ENCODE measurements at regions not wholly inside any gene's neighbourhood (a gene's known extent, or its start where the extent isn't known, plus 50 kb on each side); places are given as distances from the start of the nearest gene placed in this dataset.

GRCh38 chr14:100424504-100425428 lies 101.6 kb downstream of the SLC25A47 start:
- TF ChIP-seq CTCF (IDR thresholded peaks at IDR 0.05) = no peak
- no peak for DNase-seq
- H3K4me1 Mint-ChIP-seq = peaks cover 49% of the 10 kb centered on the region
- no peaks in the 10 kb centered on the region for H3K36me3 Mint-ChIP-seq (ENCODE audit: low read depth)
- no peaks in the 10 kb centered on the region for H3K9me3 Mint-ChIP-seq
- no peak overlapping the region for H3K4me3 Mint-ChIP-seq
- no peak overlapping the region for H3K27ac Mint-ChIP-seq
- H3K27me3 Mint-ChIP-seq (ENCODE audit: low read depth, poor library complexity) = peaks cover 7% of the 10 kb centered on the region

DNA sequence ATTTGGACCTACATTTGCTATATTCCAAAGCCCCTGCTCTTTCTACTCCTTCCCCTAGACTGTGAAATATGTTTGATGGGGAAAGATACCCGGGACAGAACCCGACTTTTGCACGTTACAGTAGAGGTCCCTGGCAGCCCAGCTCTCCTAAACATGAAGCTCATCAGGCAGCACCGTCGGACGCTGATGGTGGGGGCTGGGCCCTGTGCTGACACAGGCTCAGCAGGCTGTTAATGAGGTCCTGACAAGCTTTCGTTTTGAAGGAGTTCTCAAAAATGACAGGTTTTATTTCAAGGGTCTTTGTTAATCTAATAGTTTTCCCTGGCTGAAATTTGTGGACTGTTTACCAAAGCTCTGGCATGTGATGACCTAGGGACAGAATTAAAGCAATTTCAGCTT lies 102.3 kb downstream of the SLC25A47 start:
- Mint-ChIP-seq H3K27ac (no peak overlapping the region), H3K9me3 (no peaks in the 10 kb centered on the region), H3K36me3 (ENCODE audit: low read depth) (no peaks in the 10 kb centered on the region), H3K4me1 (peaks cover 44% of the 10 kb centered on the region), H3K4me3 (no peak overlapping the region), H3K27me3 (ENCODE audit: low read depth, poor library complexity) (peaks cover 7% of the 10 kb centered on the region)
- TF ChIP-seq CTCF (IDR thresholded peaks at IDR 0.05) = no peak
- DNase-seq = no peak

DNA sequence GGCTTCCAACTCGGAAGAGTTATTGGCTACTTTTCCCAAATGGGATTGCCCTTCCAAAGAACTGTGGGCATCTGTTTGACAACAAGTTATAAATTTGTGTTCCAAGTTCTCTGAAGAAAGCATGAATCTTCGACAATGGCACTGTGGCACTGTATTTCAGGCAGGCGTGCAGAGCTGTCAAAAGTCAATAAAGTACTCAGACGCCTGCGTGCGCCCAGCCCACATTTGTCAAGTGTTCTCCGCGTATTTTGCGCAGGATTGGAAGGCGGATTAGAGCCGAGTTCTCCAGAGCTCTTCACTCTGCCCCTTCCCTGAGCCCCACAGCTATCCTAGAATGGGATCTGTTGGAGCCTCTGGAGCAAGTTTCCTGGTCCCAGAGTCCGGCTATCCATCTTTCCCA lies 103.2 kb downstream of the SLC25A47 start:
- no peak for DNase-seq
- TF ChIP-seq CTCF (IDR thresholded peaks at IDR 0.05) = no peak
- Mint-ChIP-seq H3K9me3 (no peaks in the 10 kb centered on the region), H3K4me1 (peaks cover 44% of the 10 kb centered on the region), H3K27ac (no peak overlapping the region), H3K36me3 (ENCODE audit: low read depth) (no peaks in the 10 kb centered on the region), H3K27me3 (ENCODE audit: low read depth, poor library complexity) (peaks cover 7% of the 10 kb centered on the region), H3K4me3 (no peak overlapping the region)

- no peaks in the 10 kb centered on the region for H3K36me3 Mint-ChIP-seq (ENCODE audit: low read depth)
- H3K9me3 Mint-ChIP-seq = no peaks in the 10 kb centered on the region
- H3K4me1 Mint-ChIP-seq = peaks cover 44% of the 10 kb centered on the region
- H3K27ac Mint-ChIP-seq = no peak overlapping the region
- TF ChIP-seq CTCF (IDR thresholded peaks at IDR 0.05) = no peak
- no peak overlapping the region for H3K4me3 Mint-ChIP-seq
- no peak for DNase-seq
- peaks cover 4% of the 10 kb centered on the region for H3K27me3 Mint-ChIP-seq (ENCODE audit: low read depth, poor library complexity)
These were observed 104.0 kb downstream of the SLC25A47 start for GRCh38 chr14:100427166-100427565.

DNA sequence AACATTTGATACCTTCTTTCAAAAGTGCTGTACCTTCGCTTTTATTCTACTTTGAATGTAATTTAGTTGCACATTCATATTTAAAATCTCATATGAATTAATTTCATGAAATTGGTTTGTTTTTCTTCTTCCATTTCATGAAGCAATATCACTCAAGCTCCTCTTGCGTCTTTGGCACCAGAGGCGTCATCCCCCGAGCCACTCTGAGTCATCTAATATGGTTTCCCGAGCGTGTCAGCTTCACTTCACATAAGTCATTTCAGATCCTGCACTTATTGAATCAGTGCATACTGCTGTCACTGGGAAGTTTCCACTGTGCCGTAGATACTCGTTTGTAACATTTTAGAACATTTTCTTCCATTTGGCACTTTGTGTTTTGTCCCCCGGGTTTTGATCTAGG lies 105.6 kb downstream of the SLC25A47 start:
- no peak overlapping the region for H3K4me3 Mint-ChIP-seq
- no peaks in the 10 kb centered on the region for H3K9me3 Mint-ChIP-seq
- peaks cover 4% of the 10 kb centered on the region for H3K36me3 Mint-ChIP-seq (ENCODE audit: low read depth)
- DNase-seq = no peak
- H3K4me1 Mint-ChIP-seq = peaks cover 37% of the 10 kb centered on the region
- H3K27ac Mint-ChIP-seq = no peak overlapping the region
- peaks cover 4% of the 10 kb centered on the region for H3K27me3 Mint-ChIP-seq (ENCODE audit: low read depth, poor library complexity)
- TF ChIP-seq CTCF (IDR thresholded peaks at IDR 0.05) = no peak

- no peak overlapping the region for H3K27ac Mint-ChIP-seq
- TF ChIP-seq CTCF (IDR thresholded peaks at IDR 0.05) = no peak
- H3K4me3 Mint-ChIP-seq = no peak overlapping the region
- no peaks in the 10 kb centered on the region for H3K9me3 Mint-ChIP-seq
- H3K4me1 Mint-ChIP-seq = peaks cover 33% of the 10 kb centered on the region
- H3K27me3 Mint-ChIP-seq (ENCODE audit: low read depth, poor library complexity) = peaks cover 8% of the 10 kb centered on the region
- peaks cover 4% of the 10 kb centered on the region for H3K36me3 Mint-ChIP-seq (ENCODE audit: low read depth)
- DNase-seq = no peak
These were observed 106.4 kb downstream of the SLC25A47 start for GRCh38 chr14:100429537-100429936.
